HG03342 (cell line): ENCODE measurements at regions not wholly inside any gene's neighbourhood (a gene's known extent, or its start where the extent isn't known, plus 50 kb on each side); places are given as distances from the start of the nearest gene placed in this dataset.
"Not testable (repeated sequence)": the region's sequence is repeated elsewhere in the genome, so short reads cannot be mapped to it uniquely, and the experiment has no call there.

ENCODE experiments used
- ATAC-seq: cut with Tn5 transposase; IDR thresholded peaks from one replicate; pipeline ENCODE4 v1.9.1; 2021; ENCODE audit warnings: mild to moderate bottlenecking, moderate library complexity; ENCODE audit not compliant: unreplicated experiment

DNA sequence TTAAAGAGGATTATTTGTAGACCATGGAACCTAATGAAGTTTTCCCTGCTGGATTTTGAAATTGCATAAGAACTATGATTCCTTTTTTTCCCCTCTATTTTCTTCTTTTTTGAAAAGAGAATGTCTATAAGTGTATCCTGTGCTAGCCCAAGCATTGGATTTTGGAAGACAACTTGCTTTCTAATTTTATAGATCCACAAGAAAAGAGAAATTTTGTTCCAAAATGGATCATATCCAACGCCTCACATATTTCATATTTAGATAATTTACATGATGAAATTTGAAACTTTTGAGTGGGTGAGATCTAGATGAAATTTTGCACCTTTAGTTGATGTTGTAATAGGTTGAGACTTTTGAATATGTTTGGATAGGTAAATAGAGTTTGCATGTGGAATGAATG is 978.7 kb downstream of the MRPL39 start:
- ATAC-seq: no peak

DNA sequence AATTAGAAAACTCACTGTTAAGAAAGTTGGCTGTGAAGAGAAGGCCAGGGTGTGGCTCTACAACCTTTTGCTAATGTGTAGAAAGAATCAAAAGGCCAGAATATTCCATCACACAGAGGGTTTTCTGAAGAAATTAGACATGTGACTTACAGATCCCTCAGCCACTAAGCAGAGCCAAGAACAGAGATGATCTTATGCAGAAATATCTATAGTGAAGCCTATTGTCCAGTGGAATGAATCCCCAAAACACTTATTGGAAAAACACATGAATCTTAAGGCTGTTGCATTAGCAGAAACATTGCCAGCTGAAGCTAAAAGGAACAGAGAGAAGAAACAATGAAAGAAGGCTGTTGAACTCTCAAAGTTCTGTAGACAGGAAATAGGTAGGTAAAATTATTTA is 979.2 kb downstream of the MRPL39 start:
- no peak for ATAC-seq

DNA sequence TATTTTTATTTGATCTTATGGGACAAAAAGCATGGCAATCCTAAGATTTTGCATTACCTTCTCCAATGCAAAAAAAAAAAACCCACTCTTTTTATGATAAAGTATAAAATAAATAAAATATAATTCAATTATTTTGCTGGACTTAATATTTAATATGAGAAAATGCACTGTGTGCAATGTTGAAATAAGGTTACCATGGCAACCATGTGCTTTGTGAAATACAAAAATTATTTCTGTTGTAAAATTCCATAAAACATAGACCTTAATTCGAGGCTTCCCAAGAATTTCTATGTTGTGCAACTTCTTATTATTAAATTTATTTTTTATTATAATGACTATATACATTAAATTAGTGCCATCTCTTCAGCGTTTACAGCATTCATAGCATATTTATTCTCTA is 989.5 kb downstream of the MRPL39 start:
- ATAC-seq: no peak

DNA sequence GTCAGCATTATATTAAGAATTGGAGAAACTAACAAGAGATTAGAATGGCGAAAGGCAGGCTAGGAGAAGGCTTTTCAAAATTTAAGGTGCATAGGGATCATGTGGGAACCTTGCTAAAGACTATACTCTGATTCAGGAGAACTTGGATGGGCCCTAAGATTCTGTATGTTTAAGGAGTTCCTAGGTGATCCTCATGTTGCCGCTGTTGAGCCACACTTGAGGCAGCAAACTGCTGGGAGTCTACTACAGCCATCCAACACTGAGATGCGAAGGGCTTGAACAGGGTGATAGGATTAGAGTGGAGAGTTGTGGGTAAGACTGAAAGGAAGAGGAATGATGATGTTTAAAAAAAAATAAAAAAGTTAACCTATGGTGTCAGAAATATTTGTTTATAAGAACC is 1013.2 kb downstream of the MRPL39 start:
- ATAC-seq: no peak

DNA sequence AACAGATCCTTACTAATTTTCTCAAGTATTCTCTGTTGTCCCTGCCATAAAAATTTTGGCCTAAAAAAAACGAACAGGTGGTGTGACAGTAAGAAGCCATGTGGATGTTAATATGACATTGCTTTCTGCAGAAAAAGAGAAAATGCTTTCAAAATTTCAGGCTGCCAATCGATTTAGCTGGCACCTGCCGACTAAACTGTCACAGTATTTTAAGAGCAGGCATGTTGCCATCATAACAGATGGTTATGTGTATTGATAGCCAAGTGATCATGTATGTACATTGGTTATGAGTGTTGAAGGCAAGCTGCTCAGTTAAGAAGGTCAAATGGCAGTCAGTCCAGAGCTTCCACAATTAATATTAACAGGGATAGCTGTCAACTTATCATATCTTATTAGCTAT is 1017.0 kb downstream of the MRPL39 start:
- no peak for ATAC-seq

DNA sequence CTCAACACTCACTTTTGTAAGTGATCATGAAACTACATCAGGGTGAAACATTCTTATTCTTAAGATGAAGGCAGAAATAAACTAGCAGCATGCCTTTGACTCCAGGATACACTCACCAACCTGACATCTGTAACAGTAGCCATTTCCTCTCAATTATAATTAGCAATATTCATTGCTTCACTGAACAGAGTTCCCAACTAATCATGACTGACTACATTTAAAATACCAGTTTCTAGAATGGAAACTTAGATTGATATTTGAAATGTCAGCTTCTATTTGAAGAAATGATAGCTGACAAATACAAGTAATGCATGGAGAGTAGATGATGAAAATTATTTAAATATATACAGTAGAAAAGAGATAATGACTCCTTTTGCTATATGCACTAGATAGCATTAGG is 1023.8 kb downstream of the MRPL39 start:
- ATAC-seq: no peak

DNA sequence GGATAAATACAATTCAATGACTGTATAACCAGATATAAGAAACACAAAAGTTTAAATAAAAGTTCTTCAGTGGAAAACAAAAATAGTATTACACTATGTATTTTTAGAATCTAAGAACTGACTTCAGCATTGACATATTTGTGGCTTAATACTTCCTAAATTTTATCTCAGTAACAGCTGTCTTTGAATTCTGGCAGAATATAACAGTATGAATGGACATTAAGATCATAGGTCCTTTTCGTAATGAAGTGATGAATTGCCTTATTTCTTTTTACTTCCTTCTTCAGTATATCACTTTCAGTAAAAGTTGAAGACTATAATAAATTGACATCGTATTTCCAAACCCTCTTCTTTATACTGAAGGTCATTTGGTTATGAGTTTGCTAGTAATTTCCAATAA is 1030.0 kb downstream of the MRPL39 start:
- ATAC-seq: no peak

DNA sequence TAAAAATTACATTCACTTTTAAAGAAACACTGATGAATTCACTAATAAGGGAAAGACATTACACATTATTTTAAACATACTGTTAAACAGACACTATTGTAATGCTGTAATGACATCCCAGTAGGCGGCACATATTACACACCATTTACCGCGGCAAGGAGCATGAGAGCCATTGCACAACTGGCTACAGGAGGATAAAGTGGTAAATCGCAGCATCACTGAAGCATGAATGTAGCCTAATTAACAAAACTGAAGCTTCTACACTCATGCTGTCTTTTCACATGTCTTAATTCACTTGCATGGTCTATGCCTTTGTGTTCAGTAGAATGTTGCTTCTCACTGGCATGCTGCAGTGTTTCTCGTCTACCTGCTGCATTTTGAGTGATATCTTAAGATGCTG is 1046.0 kb downstream of the MRPL39 start:
- no peak for ATAC-seq

DNA sequence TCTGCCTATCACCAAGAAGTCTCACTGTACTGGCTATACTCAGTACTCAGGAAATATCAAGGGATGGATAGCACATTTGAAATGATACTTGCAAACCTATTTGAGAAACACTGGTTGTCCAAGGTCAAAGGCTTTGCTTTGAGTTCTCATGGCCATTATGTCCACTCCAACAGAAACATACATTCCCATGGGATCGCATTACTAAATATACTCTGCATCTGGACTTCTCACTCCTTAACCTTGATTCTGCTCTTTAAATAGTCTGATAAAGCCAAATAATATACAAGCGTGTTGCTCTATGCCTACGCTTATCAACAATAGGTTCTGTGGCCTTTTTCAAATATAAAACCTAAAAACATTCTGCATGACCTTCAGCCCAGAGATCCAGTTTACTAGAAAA is 1054.8 kb downstream of the MRPL39 start:
- no peak for ATAC-seq

DNA sequence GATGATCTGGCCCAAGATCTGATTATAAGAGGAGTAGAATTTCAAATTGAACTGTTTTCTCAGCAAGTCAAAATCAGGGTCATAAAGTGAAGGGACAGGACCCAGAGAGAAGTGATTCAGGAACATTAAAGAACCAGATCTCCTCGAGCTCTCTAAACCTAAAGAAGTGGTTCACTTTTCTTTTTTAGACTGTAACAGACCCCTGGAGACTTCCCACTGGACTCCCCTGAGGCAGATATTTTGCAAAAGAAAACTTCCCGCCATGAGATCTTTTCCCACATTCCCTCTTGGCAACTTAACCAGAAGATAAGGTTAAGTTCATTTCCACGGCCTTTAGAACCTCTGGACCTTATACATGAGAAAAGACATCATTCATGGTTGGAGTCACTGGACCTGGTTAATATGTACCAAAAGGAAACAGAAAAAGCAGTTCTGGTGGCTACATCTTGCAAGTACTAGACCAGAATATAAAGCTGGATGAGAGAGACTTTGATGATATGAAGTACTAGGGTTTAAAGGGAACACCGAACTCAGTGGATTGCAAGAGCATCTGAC is 1061.4 kb downstream of the MRPL39 start:
- ATAC-seq: no peak

DNA sequence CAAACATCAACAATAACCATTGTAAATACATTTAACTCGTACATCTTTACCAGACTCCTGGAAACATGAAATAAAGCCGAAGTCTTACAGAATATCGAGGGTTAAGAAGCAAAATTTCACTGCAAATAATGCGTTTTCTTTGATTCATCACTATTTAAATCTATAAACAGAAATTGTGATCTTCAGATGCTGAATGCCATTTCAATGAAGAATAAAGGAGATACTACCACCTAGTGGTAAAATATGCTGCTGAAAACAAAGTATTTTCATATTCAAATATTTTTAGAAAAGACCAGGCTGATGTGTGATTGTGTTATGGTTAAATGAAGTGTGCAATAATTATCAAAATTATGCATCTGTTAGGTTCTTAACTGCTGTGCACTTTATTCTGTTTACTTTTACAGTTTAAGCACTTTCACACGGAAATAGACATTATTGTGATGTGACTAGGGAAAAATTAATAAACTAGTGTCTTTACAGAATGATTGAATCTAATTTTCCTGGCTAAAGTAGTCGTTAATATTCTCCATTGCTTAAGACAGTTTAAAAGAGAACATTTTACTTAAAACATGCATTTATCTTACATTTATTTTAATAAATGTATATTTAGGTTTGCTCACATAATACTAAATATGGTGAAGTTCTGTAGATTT is 1093.1 kb downstream of the MRPL39 start:
- no peak for ATAC-seq

DNA sequence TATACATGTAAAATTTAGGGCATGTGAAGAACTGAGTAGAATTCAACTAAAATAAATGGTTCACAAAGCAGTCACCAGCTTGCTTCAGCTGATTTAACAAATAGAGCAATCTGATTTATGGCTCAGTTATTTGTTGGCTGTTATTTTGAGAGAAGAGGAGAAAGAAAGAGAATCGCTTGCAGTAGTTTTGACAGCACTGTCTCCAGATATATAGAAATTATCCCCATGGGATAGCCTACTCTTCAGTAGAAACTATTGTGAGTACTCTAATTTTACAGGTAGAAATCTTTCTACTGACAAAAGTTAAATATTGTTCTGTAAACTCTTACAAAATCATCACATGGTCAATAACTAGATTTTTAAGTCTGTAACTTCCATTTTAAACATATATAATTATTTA is 1098.2 kb downstream of the MRPL39 start:
- no peak for ATAC-seq

DNA sequence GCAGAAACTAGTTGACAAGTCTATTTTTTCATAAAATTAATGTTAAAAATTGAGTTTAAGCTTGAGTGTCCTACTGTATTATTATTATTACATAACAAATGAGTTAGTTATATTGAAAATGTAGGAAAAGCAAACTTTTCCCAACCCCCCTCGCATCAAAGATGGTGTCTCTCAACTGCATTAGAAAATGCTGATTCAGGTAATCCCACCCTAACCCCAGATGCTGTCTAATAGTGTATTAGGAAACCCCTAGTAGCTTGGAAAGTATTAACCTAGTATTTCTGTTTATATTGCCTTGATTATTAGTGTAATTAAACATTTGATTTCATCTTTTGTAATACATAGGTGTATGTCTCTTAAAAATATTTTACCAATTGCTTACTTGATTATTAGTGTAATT is 1120.3 kb downstream of the MRPL39 start:
- ATAC-seq: no peak

DNA sequence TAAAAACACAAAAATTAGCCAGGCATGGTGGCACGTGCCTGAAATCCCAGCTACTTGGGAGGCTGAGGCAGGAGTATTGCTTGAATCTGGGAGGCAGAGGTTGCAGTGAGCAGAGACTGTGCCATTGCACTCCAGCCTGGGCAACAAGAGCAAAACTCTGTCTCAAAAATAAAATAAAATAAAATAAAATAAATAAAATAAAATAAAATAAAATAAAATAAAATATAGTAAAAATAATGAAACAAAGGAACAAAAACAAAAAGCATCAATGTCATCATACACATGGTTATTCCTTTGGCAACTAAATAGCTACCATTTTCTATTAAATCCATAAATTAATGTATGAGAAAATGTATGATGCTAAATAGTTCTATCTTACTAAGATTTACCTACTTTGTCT is 1123.9 kb downstream of the MRPL39 start:
- not testable (repeated sequence) for ATAC-seq

DNA sequence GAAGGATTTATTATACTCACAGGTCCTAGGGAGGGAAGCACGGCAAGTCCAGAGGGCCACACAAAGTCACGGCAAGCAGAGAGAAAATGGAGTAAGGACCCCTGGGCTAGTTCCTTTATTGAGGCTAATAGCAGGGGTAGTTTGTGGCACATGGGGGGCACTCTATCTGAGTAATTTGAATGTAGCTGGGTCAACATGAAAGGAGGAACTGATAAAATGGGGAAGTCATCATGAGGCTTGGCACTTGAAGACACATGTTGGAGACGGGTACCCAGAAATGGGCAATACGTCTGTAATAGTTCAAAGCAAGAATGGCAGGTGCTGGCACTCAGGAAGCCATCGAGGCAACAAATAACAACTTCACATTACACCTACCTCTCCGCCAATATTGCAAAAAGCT is 1136.4 kb downstream of the MRPL39 start:
- no peak for ATAC-seq

DNA sequence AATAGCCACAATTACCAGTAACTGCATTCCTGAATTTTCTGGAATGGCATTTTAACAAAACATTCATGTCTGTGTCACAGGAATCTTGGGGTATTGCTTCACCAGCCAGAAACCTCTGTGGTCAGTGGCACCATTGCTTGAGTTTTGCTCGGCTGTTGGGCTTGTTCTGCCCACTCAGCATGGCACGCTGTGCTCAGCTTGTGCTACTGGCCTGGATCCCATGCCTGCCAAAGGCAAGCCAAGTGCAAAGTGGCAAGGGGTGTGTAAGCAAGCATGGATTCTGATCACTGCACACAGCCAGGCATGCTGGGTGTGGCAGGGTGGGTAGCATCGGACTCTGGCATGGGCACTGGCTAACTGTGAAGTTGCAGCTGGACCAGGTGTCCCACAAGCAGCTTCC is 1150.9 kb downstream of the MRPL39 start:
- no peak for ATAC-seq

DNA sequence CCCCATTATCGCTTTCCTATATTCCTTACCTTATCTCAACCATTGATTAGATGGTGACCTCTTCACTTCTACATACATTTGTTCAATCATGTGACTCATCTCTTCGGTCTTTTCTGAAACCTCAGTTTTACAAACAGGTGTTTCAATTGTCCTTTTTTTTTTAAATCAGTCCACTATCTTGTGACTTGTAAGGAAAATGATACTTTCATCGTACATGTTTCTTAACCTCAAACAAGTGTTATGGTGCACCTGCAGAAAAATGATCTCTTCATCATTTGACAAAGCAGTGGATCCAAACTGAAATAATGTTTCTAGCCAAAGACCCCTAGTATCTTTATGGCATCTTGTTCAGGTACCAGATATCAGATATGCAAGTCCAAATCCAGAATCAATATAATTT is 1157.2 kb downstream of the MRPL39 start:
- no peak for ATAC-seq

DNA sequence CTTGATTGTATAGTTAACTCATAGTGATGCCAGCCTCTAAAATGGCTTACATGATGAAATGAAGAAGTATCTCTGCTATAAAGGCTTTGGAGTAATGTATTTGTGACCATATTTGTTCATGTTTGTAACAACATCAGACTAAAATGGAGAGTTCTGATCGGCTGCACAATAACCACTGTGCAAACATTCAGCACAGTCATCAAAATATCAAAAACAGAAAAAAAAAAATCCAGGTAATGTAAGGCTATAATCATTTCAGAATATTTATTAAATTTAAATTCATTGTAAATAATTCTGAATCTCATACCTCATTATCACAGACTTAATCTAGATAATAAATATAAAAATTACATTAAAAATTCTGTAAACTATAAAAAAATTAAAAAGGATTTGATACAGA is 1161.8 kb downstream of the MRPL39 start:
- no peak for ATAC-seq

DNA sequence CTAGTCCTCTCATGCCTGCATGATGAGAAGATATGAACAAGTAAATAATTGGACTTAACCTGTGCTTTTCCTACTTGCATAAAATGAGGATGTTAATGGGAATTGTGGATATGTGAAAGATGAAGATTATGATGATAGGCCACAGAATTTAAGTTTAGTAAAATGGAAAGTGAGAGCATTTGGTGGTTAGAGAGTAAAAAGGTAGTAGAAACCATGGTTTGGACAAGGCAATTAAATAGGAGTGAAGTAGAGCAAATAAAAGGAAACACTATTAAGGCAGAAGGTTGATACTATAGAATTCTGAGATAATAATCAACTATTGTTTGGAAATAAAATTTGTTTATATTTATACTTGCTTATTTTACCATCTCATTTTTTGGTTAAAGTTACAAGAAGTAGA is 1162.5 kb downstream of the MRPL39 start:
- no peak for ATAC-seq

DNA sequence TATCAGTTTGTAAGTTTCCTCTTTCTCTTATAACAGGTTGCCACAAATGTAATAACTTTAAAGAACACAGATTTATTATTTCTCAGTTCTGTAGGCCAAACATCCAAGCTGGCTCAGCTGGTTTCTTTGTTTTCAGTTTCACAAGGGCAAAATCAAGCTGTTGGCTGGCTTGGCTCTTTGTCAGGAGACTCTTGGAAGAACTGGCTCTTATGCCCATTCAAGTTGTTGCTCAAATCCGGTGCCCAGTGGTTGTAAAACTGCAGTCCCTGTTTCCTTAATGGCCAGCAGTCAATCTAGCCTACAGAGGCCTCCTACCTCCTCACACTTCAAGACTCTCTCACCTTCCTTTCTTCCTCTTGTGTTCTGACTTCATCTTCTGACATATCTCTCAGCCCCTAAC is 1171.0 kb downstream of the MRPL39 start:
- ATAC-seq: no peak

DNA sequence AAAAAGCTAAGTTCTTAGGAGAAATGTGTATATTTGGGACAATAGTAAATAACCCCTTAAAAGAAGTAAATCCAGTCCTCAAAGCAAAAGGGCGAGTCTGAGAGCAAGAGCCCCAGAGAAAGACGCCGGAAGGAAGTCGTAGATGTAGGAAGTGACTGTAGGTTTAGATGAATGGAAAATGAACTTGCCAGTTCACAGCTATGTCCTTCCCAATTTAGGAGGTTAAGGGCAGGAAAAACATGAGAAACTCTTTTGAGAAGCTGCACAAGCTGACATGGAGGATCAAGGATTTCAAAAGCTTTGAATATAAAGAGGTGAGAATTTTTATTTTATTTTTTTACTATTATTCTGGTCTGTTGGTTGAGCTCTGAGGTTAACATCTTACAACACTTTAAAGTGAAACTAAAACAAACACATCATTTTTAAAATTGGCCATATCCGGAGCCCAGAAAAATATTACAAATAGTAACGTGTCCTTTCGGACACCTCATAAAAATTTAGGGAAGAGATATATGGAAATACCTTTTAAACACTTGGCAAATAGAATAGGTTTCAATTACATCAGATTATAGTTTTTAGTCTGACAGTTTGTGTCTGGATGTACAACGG is 1178.6 kb downstream of the MRPL39 start:
- peak; percentile 85 for ATAC-seq

DNA sequence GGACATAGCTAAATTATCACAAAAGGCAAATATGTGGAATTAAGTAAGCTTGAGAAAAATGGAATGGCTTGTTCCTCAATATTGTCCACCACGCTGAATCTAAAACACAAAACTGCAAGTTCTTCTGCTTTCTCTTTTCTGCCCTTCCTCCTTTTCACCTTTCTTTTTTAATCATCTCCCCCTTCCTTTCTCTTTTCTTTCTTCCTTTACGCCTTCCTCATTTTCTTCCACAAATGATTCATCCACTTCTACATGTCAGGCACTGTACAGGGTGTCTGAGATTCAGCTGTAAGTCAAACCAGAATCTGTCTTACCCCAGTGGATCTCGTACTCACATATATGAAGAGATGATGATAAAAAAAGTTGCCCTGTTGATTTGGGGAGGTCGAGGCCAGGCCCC is 1182.5 kb downstream of the MRPL39 start:
- no peak for ATAC-seq

DNA sequence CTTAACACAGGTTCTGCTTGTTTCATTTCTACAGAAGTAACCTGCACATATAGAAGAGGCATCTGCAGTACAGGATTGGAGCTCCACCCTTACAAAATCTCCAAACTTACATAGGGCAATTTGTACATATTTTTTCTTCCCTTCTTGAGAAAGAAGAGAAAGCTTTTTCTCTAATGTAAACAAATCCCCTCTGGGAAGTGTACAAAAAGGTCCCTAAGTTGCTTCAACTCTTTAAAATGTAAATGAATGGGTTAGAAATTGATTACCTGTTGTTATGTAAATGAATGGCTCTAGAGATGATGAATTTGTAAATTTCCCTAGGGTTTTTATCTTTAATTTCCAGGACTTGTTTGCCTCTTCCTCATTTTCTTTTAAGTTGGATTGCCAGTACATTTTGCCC is 1183.7 kb downstream of the MRPL39 start:
- ATAC-seq: no peak
